ENCODE measurements at regions not wholly inside any gene's neighbourhood (a gene's known extent, or its start where the extent isn't known, plus 50 kb on each side); places are given as distances from the start of the nearest gene placed in this dataset.

- Histone ChIP-seq H3K4me3 (ENCODE audit: low read depth, low read length) (no peak overlapping the region), H3K27me3 (replicated peaks; ENCODE audit: control insufficient read depth, insufficient read depth, low read length) (no peaks in the 10 kb centered on the region), H3K36me3 (ENCODE audit: control insufficient read depth, insufficient read depth, low read length) (no peaks in the 10 kb centered on the region), H3K9me3 (no peaks in the 10 kb centered on the region), H3K4me1 (no peaks in the 10 kb centered on the region)
- ChIA-PET CTCF (no interaction called here), POLR2A (no interaction called here)
- H3K27ac Mint-ChIP-seq (ENCODE audit: unreplicated experiment), result no peak overlapping the region
- no peak overlapping the region for H3K4me3 Mint-ChIP-seq (ENCODE audit: unreplicated experiment)
- intact Hi-C loops (cut with micrococcal nuclease; ENCODE audit: unreplicated experiment), result no loop called here
- H3K4me1 Mint-ChIP-seq (ENCODE audit: low read depth, unreplicated experiment), result no peaks in the 10 kb centered on the region
- no peaks in the 10 kb centered on the region for H3K9me3 Mint-ChIP-seq (ENCODE audit: unreplicated experiment)
- DNase-seq, result no peak
- no peaks in the 10 kb centered on the region for H3K27me3 Mint-ChIP-seq (ENCODE audit: insufficient read depth, unreplicated experiment)
- H3K36me3 Mint-ChIP-seq (ENCODE audit: insufficient read depth, unreplicated experiment), result no peaks in the 10 kb centered on the region
- no peak for TF ChIP-seq CTCF (IDR thresholded peaks at IDR 0.05; ENCODE audit: insufficient read depth in 1 of 2, low read depth in 1 of 2, low read length in 1 of 2, severe bottlenecking in 1 of 2, unreplicated experiment in 1 of 2)
- no TSS peak for BruUV-seq (replicated peaks)
These were observed 426.6 kb upstream of the MAP3K7 start for GRCh38 chr6:91013511-91013910.

- CTCF ChIA-PET, result no interaction called here
- Histone ChIP-seq H3K9me3 (no peaks in the 10 kb centered on the region), H3K4me3 (ENCODE audit: low read depth, low read length) (no peak overlapping the region), H3K27me3 (replicated peaks; ENCODE audit: control insufficient read depth, insufficient read depth, low read length) (no peaks in the 10 kb centered on the region), H3K36me3 (ENCODE audit: control insufficient read depth, insufficient read depth, low read length) (no peaks in the 10 kb centered on the region), H3K4me1 (no peaks in the 10 kb centered on the region)
- intact Hi-C loops (cut with micrococcal nuclease; ENCODE audit: unreplicated experiment), result no loop called here
- peaks cover 11% of the 10 kb centered on the region for H3K27me3 Mint-ChIP-seq (ENCODE audit: insufficient read depth, unreplicated experiment)
- no peak for TF ChIP-seq CTCF (IDR thresholded peaks at IDR 0.05; ENCODE audit: insufficient read depth in 1 of 2, low read depth in 1 of 2, low read length in 1 of 2, severe bottlenecking in 1 of 2, unreplicated experiment in 1 of 2)
- POLR2A ChIA-PET, result no interaction called here
- no peaks in the 10 kb centered on the region for H3K36me3 Mint-ChIP-seq (ENCODE audit: insufficient read depth, unreplicated experiment)
- DNase-seq, result no peak
- no peak overlapping the region for H3K27ac Mint-ChIP-seq (ENCODE audit: unreplicated experiment)
- no peaks in the 10 kb centered on the region for H3K9me3 Mint-ChIP-seq (ENCODE audit: unreplicated experiment)
- H3K4me1 Mint-ChIP-seq (ENCODE audit: low read depth, unreplicated experiment), result no peaks in the 10 kb centered on the region
- no TSS peak for BruUV-seq (replicated peaks)
- no peak overlapping the region for H3K4me3 Mint-ChIP-seq (ENCODE audit: unreplicated experiment)
These were observed 410.2 kb upstream of the MAP3K7 start for GRCh38 chr6:90997076-90997475.

- no peaks in the 10 kb centered on the region for H3K9me3 ChIP-seq
These were observed 406.9 kb upstream of the MAP3K7 start for GRCh38 chr6:90993770-90994169.

More at GRCh38 chr6:90993770-90994169, 406.9 kb upstream of the MAP3K7 start:
- ChIA-PET CTCF (no interaction called here), POLR2A (no interaction called here)
- H3K36me3 Mint-ChIP-seq (ENCODE audit: insufficient read depth, unreplicated experiment), result no peaks in the 10 kb centered on the region
- intact Hi-C loops (cut with micrococcal nuclease; ENCODE audit: unreplicated experiment), result no loop called here
- no TSS peak for BruUV-seq (replicated peaks)
- no peak overlapping the region for H3K4me3 Mint-ChIP-seq (ENCODE audit: unreplicated experiment)
- H3K4me1 Mint-ChIP-seq (ENCODE audit: low read depth, unreplicated experiment), result no peaks in the 10 kb centered on the region
- no peak for DNase-seq
- no peak overlapping the region for H3K27ac Mint-ChIP-seq (ENCODE audit: unreplicated experiment)
- Histone ChIP-seq H3K36me3 (ENCODE audit: control insufficient read depth, insufficient read depth, low read length) (no peaks in the 10 kb centered on the region), H3K4me3 (ENCODE audit: low read depth, low read length) (no peak overlapping the region), H3K4me1 (no peaks in the 10 kb centered on the region), H3K27me3 (replicated peaks; ENCODE audit: control insufficient read depth, insufficient read depth, low read length) (no peaks in the 10 kb centered on the region)
- H3K9me3 Mint-ChIP-seq (ENCODE audit: unreplicated experiment), result no peaks in the 10 kb centered on the region
- no peak for TF ChIP-seq CTCF (IDR thresholded peaks at IDR 0.05; ENCODE audit: insufficient read depth in 1 of 2, low read depth in 1 of 2, low read length in 1 of 2, severe bottlenecking in 1 of 2, unreplicated experiment in 1 of 2)
- peaks cover 7% of the 10 kb centered on the region for H3K27me3 Mint-ChIP-seq (ENCODE audit: insufficient read depth, unreplicated experiment)

All from Caco-2 (cell line).